Hematopoietic multipotent progenitor cell treated with erythropoietin and hydrocortisone succinate and interleukin-3 and kit ligand, for 6 days (in vitro differentiated cells): ENCODE measurements at regions not wholly inside any gene's neighbourhood (a gene's known extent, or its start where the extent isn't known, plus 50 kb on each side); places are given as distances from the start of the nearest gene placed in this dataset.

Experiments
- DNase-seq: peaks from one replicate; pipeline ENCODE4 v3.0.0-alpha.2; 2015

- no peak for DNase-seq
These were observed 55.3 kb upstream of the CSF3R start for GRCh38 chr1:36537991-36538390.

- no peak for DNase-seq
These were observed 54.6 kb upstream of the CSF3R start for GRCh38 chr1:36537190-36537768.

- DNase-seq, result no peak
These were observed 54.0 kb upstream of the CSF3R start for GRCh38 chr1:36536727-36537126.

GRCh38 chr1:36534711-36535412 lies 52.1 kb upstream of the CSF3R start:
- no peak for DNase-seq

- DNase-seq, result no peak
These were observed 51.2 kb upstream of the CSF3R start for GRCh38 chr1:36533897-36534296.

- no peak for DNase-seq
These were observed 50.2 kb upstream of the CSF3R start for GRCh38 chr1:36532810-36533401.
